Suprapubic skin (tissue), 4 donors: ENCODE measurements at regions not wholly inside any gene's neighbourhood (a gene's known extent, or its start where the extent isn't known, plus 50 kb on each side); places are given as distances from the start of the nearest gene placed in this dataset.

ENCODE experiments used
- DNase-seq, 2 donors: peaks; one replicate each; pipeline ENCODE4 v3.0.0-alpha.2; 2019; ENCODE audit warnings: low spot score in 2 of 2
- H3K27ac ChIP-seq: fragments of 200-600 bp; sonication (generic); one replicate; pipeline ENCODE4 v1.5.1; 2019
- H3K27me3 ChIP-seq: fragments of 200-600 bp; sonication (generic); one replicate; pipeline ENCODE4 v1.5.1; 2019
- H3K36me3 ChIP-seq: fragments of 200-600 bp; sonication (generic); one replicate; pipeline ENCODE4 v1.5.1; 2019
- H3K4me1 ChIP-seq: fragments of 200-600 bp; sonication (generic); one replicate; pipeline ENCODE4 v1.5.1; 2019
- H3K4me3 ChIP-seq: fragments of 200-600 bp; sonication (generic); one replicate; pipeline ENCODE4 v1.5.1; 2019; ENCODE audit warnings: mild to moderate bottlenecking
- H3K9me3 ChIP-seq: fragments of 200-600 bp; sonication (generic); one replicate; pipeline ENCODE4 v1.5.1; 2019
- CTCF ChIP-seq, 2 donors: fragments of 200-600 bp in 1 of 2; fragments of 450-650 bp in 1 of 2; sonication (generic) in 1 of 2; IDR thresholded peaks; one replicate each; pipeline ENCODE4 v1.5.1; 2016 to 2019; ENCODE audit warnings: antibody characterized with exemption in 2 of 2, mild to moderate bottlenecking in 1 of 2, moderate library complexity in 1 of 2
- EP300 ChIP-seq: sonication (generic); formaldehyde crosslinking; IDR thresholded peaks from one replicate; pipeline ENCODE4 v1.6.1; 2017; ENCODE audit warnings: antibody characterized with exemption
- POLR2A ChIP-seq, 2 donors: fragments of 450-650 bp; IDR thresholded peaks; one replicate each; pipeline ENCODE4 v1.6.1; 2017; ENCODE audit warnings: antibody characterized with exemption in 2 of 2, mild to moderate bottlenecking in 2 of 2, moderate library complexity in 2 of 2
- POLR2AphosphoS5 ChIP-seq, 3 donors: sonication (generic); formaldehyde crosslinking; IDR thresholded peaks; one replicate each; pipeline ENCODE4 v1.6.1; 2017; ENCODE audit warnings: antibody characterized with exemption in 3 of 3
- WGBS: methylation state at CpG from one replicate; pipeline ENCODE4 v1.1.5; 2018; 5-methylcytosine and 5-hydroxymethylcytosine counted together

GRCh38 chr13:44840131-44840530, 149.1 kb downstream of the NUFIP1 start:
- Histone ChIP-seq H3K36me3 (no peaks in the 10 kb centered on the region), H3K27me3 (no peaks in the 10 kb centered on the region), H3K27ac (no peak overlapping the region), H3K4me1 (no peaks in the 10 kb centered on the region), H3K9me3 (no peaks in the 10 kb centered on the region), H3K4me3 (no peak overlapping the region)
- DNase-seq, result no peak
- TF ChIP-seq CTCF (IDR thresholded peaks at IDR 0.05) (no peak), EP300 (no peak), POLR2A (IDR thresholded peaks at IDR 0.05) (no peak), POLR2AphosphoS5 (IDR thresholded peaks at IDR 0.05) (no peak)
- WGBS, result 41% methylated on average over 2 of the region's 2 CpGs

DNA sequence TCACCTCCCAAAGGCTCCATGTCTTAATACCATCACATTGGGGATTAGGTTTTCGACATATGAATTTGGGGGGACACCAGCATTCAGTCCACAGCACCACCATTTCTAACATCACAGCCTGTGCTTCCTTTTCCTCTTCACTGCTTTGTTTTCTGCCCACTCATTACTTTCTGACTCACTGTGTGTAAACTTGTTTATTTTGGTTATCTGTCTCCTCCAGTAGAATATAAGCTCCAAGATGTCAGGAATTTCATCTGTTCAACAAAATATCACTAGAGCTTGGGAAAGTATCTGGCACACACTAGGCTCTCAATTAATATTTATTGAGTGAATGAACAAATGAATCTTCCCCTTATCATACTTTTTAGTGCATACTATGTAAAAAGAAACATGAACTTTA, 152.0 kb downstream of the NUFIP1 start:
- no peaks in the 10 kb centered on the region for H3K27me3 ChIP-seq
- no peaks in the 10 kb centered on the region for H3K36me3 ChIP-seq
- DNase-seq, result no peak
- no peaks in the 10 kb centered on the region for H3K4me1 ChIP-seq
- H3K4me3 ChIP-seq, result no peak overlapping the region
- no peaks in the 10 kb centered on the region for H3K9me3 ChIP-seq
- 93% methylated on average over 1 of the region's 1 CpG for WGBS
- TF ChIP-seq CTCF (IDR thresholded peaks at IDR 0.05) (no peak), EP300 (no peak), POLR2AphosphoS5 (IDR thresholded peaks at IDR 0.05) (no peak), POLR2A (IDR thresholded peaks at IDR 0.05) (no peak)
- H3K27ac ChIP-seq, result no peak overlapping the region

DNA sequence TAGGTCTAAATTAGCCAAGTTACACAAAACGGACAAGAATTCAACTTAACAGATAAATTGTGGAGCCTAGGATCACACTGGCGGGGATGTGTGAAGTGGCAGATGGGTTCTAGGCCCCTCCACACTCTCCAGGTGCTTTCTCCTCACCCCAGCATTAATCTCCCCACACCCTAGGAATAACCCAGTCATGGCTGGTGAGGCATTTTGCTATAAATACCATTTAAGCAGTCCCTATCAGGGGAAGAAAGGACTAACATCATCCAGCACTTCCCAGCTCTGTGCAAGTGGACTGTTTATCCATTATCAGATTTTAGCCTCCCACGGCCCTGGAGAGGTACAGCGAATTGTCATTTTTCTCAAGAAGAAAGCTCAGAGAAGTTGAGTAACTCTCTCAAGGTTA, 154.9 kb downstream of the NUFIP1 start:
- H3K27me3 ChIP-seq, result no peaks in the 10 kb centered on the region
- 81% methylated on average over 4 of the region's 4 CpGs for WGBS
- H3K36me3 ChIP-seq, result no peaks in the 10 kb centered on the region
- no peak for TF ChIP-seq POLR2AphosphoS5 (IDR thresholded peaks at IDR 0.05)
- no peak for TF ChIP-seq CTCF (IDR thresholded peaks at IDR 0.05)
- no peak for TF ChIP-seq POLR2A (IDR thresholded peaks at IDR 0.05)
- TF ChIP-seq EP300, result no peak
- H3K4me1 ChIP-seq, result no peaks in the 10 kb centered on the region
- H3K27ac ChIP-seq, result no peak overlapping the region
- no peaks in the 10 kb centered on the region for H3K9me3 ChIP-seq
- DNase-seq, result no peak
- no peak overlapping the region for H3K4me3 ChIP-seq

DNA sequence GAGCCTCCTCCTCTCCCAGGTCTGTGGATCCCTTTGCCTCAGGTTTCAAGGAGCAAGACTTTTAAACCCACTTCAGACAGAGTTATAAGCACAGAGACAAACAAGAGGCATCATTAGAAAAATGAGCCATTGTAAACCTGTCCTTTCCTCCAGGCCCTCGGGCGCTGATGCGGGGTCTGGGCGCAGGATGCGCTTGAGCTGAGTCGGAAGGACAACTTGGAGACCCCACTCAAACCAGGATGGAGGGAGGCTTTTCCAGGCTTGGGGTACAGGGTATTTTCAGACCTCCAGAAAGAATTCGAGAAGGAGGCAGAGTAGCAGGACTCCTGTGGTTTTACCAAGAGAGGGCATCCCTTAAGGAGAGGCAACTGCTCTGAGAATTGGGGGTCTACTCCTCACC, 155.6 kb downstream of the NUFIP1 start:
- WGBS, result 83% methylated on average over 7 of the region's 7 CpGs
- no peak for TF ChIP-seq EP300
- TF ChIP-seq POLR2AphosphoS5 (IDR thresholded peaks at IDR 0.05), result no peak
- TF ChIP-seq POLR2A (IDR thresholded peaks at IDR 0.05), result no peak
- TF ChIP-seq CTCF (IDR thresholded peaks at IDR 0.05), result no peak
- no peak overlapping the region for H3K27ac ChIP-seq
- H3K27me3 ChIP-seq, result no peaks in the 10 kb centered on the region
- no peak overlapping the region for H3K4me3 ChIP-seq
- no peaks in the 10 kb centered on the region for H3K36me3 ChIP-seq
- no peaks in the 10 kb centered on the region for H3K9me3 ChIP-seq
- H3K4me1 ChIP-seq, result no peaks in the 10 kb centered on the region
- no peak for DNase-seq

- no peak for DNase-seq
- no peak overlapping the region for H3K27ac ChIP-seq
- no peaks in the 10 kb centered on the region for H3K4me1 ChIP-seq
- no peaks in the 10 kb centered on the region for H3K36me3 ChIP-seq
- H3K4me3 ChIP-seq, result no peak overlapping the region
- TF ChIP-seq POLR2AphosphoS5 (IDR thresholded peaks at IDR 0.05) (no peak), POLR2A (IDR thresholded peaks at IDR 0.05) (no peak), CTCF (IDR thresholded peaks at IDR 0.05) (no peak), EP300 (no peak)
- H3K9me3 ChIP-seq, result no peaks in the 10 kb centered on the region
- WGBS, result 45% methylated on average over 4 of the region's 4 CpGs
- no peaks in the 10 kb centered on the region for H3K27me3 ChIP-seq
Observed at GRCh38 chr13:44833139-44833538, 156.1 kb downstream of the NUFIP1 start.
